ENCODE measurements at regions not wholly inside any gene's neighbourhood (a gene's known extent, or its start where the extent isn't known, plus 50 kb on each side); places are given as distances from the start of the nearest gene placed in this dataset.
A peak's percentile ranks its signal among the peaks of the same experiment; 100 is the strongest.

- peak overlapping the region; percentile 64 to 80 for H3K27ac ChIP-seq (ENCODE audit: low read depth in 1 of 2, low read length in 2 of 2)
- H3K27me3 ChIP-seq (ENCODE audit: control insufficient read depth in 4 of 4, insufficient read depth in 4 of 4, low read length in 3 of 4), result no peaks in the 10 kb centered on the region
- WGBS, result 13% methylated on average over 10 of the region's 10 CpGs
- DNase-seq (ENCODE audit: low spot score), result no peak
- peaks cover 0 to 2% (median under 1%) of the 10 kb centered on the region in 4 donors for H3K36me3 ChIP-seq (ENCODE audit: control insufficient read depth in 4 of 4, insufficient read depth in 3 of 4, low read depth in 1 of 4, low read length in 3 of 4)
- peaks cover 7 to 40% (median 32%) of the 10 kb centered on the region in 4 donors for H3K4me1 ChIP-seq (ENCODE audit: control insufficient read depth in 4 of 4, insufficient read depth in 4 of 4, low read length in 3 of 4)
- TF ChIP-seq RXRA (IDR thresholded peaks at IDR 0.05) (peak in 1 of 2 donors; percentile 11), HNF4A (conservative IDR thresholded peaks at IDR 0.05) (peak; percentile 13 to 49), NR2F2 (IDR thresholded peaks at IDR 0.05) (no peak)
- H3K4me3 ChIP-seq (ENCODE audit: low read depth in 1 of 3, low read length in 3 of 3), result peak overlapping the region; percentile 70 to 99 (median 80)
- peak overlapping the region; percentile 55 to 92 for H3K9ac ChIP-seq (ENCODE audit: low read depth in 1 of 2, low read length in 2 of 2)
- H3K9me3 ChIP-seq (ENCODE audit: control insufficient read depth in 4 of 4, low read length in 3 of 4), result no peaks in the 10 kb centered on the region
These were observed 84.1 kb downstream of the PTPDC1 start for GRCh38 chr9:94168203-94169000.

- Histone ChIP-seq H3K9me3 (ENCODE audit: control insufficient read depth in 4 of 4, low read length in 3 of 4) (no peaks in the 10 kb centered on the region), H3K27ac (ENCODE audit: low read depth in 1 of 2, low read length in 2 of 2) (peak overlapping the region in 1 of 2 donors; percentile 20), H3K36me3 (ENCODE audit: control insufficient read depth in 4 of 4, insufficient read depth in 3 of 4, low read depth in 1 of 4, low read length in 3 of 4) (peaks cover 0 to 8% (median 4%) of the 10 kb centered on the region in 4 donors), H3K4me3 (ENCODE audit: low read depth in 1 of 3, low read length in 3 of 3) (no peak overlapping the region), H3K27me3 (ENCODE audit: control insufficient read depth in 4 of 4, insufficient read depth in 4 of 4, low read length in 3 of 4) (no peaks in the 10 kb centered on the region), H3K4me1 (ENCODE audit: control insufficient read depth in 4 of 4, insufficient read depth in 4 of 4, low read length in 3 of 4) (peaks cover 9 to 45% (median 38%) of the 10 kb centered on the region in 4 donors), H3K9ac (ENCODE audit: low read depth in 1 of 2, low read length in 2 of 2) (no peak overlapping the region)
- DNase-seq (ENCODE audit: low spot score), result no peak
- TF ChIP-seq, protein P1, sequence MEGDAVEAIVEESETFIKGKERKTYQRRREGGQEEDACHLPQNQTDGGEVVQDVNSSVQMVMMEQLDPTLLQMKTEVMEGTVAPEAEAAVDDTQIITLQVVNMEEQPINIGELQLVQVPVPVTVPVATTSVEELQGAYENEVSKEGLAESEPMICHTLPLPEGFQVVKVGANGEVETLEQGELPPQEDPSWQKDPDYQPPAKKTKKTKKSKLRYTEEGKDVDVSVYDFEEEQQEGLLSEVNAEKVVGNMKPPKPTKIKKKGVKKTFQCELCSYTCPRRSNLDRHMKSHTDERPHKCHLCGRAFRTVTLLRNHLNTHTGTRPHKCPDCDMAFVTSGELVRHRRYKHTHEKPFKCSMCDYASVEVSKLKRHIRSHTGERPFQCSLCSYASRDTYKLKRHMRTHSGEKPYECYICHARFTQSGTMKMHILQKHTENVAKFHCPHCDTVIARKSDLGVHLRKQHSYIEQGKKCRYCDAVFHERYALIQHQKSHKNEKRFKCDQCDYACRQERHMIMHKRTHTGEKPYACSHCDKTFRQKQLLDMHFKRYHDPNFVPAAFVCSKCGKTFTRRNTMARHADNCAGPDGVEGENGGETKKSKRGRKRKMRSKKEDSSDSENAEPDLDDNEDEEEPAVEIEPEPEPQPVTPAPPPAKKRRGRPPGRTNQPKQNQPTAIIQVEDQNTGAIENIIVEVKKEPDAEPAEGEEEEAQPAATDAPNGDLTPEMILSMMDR (IDR thresholded peaks at IDR 0.05; ENCODE audit: low read depth, low read length, missing input control), result no peak
- TF ChIP-seq HNF4G (IDR thresholded peaks at IDR 0.05), result no peak
These were observed 85.7 kb downstream of the PTPDC1 start for GRCh38 chr9:94169968-94170367.

DNA sequence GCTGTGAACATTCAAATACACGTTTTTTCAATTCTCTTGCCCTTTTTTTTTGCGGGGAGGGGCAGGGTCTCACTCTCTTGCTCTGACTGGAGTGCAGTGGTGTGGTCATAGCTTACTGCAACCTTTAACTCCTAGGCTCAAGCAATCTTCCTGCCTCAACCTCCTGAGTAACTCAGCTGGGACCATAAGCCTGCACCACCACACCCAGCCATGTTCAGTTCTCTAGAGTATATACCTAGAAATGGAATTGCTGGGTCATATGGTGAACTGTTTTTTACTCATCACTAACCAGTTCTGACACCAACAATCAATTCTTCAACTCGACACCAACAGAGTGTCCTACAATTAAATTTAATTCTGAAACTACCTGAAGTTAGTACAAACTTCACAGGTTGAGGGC, 85.5 kb upstream of the ZNF169 start:
- H3K27me3 ChIP-seq (ENCODE audit: control insufficient read depth in 4 of 4, insufficient read depth in 4 of 4, low read length in 3 of 4), result no peaks in the 10 kb centered on the region
- H3K36me3 ChIP-seq (ENCODE audit: control insufficient read depth in 4 of 4, insufficient read depth in 3 of 4, low read depth in 1 of 4, low read length in 3 of 4), result peaks cover 0 to 27% (median 15%) of the 10 kb centered on the region in 4 donors
- no peak for TF ChIP-seq RXRA (IDR thresholded peaks at IDR 0.05)
- no peak for TF ChIP-seq REST (IDR thresholded peaks at IDR 0.05)
- no peak for TF ChIP-seq GABPA (IDR thresholded peaks at IDR 0.05 in 1 of 2, conservative IDR thresholded peaks at IDR 0.05 in 1 of 2)
- no peak for TF ChIP-seq MAX (IDR thresholded peaks at IDR 0.05)
- TF ChIP-seq, protein P2, sequence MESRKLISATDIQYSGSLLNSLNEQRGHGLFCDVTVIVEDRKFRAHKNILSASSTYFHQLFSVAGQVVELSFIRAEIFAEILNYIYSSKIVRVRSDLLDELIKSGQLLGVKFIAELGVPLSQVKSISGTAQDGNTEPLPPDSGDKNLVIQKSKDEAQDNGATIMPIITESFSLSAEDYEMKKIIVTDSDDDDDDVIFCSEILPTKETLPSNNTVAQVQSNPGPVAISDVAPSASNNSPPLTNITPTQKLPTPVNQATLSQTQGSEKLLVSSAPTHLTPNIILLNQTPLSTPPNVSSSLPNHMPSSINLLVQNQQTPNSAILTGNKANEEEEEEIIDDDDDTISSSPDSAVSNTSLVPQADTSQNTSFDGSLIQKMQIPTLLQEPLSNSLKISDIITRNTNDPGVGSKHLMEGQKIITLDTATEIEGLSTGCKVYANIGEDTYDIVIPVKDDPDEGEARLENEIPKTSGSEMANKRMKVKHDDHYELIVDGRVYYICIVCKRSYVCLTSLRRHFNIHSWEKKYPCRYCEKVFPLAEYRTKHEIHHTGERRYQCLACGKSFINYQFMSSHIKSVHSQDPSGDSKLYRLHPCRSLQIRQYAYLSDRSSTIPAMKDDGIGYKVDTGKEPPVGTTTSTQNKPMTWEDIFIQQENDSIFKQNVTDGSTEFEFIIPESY (IDR thresholded peaks at IDR 0.05), result no peak
- no peak for TF ChIP-seq SP1 (IDR thresholded peaks at IDR 0.05)
- no peak for TF ChIP-seq HNF4A (conservative IDR thresholded peaks at IDR 0.05)
- no peak overlapping the region for H3K9ac ChIP-seq (ENCODE audit: low read depth in 1 of 2, low read length in 2 of 2)
- WGBS, result 72% methylated on average over 3 of the region's 3 CpGs
- no peak for DNase-seq (ENCODE audit: low spot score)
- no peak overlapping the region for H3K27ac ChIP-seq (ENCODE audit: low read depth in 1 of 2, low read length in 2 of 2)
- H3K9me3 ChIP-seq (ENCODE audit: control insufficient read depth in 4 of 4, low read length in 3 of 4), result no peaks in the 10 kb centered on the region
- H3K4me3 ChIP-seq (ENCODE audit: low read depth in 1 of 3, low read length in 3 of 3), result no peak overlapping the region
- peaks cover 6 to 43% (median 34%) of the 10 kb centered on the region in 4 donors for H3K4me1 ChIP-seq (ENCODE audit: control insufficient read depth in 4 of 4, insufficient read depth in 4 of 4, low read length in 3 of 4)

Measured in liver (tissue), 8 donors.